ENCODE measurements at regions not wholly inside any gene's neighbourhood (a gene's known extent, or its start where the extent isn't known, plus 50 kb on each side); places are given as distances from the start of the nearest gene placed in this dataset.

DNA sequence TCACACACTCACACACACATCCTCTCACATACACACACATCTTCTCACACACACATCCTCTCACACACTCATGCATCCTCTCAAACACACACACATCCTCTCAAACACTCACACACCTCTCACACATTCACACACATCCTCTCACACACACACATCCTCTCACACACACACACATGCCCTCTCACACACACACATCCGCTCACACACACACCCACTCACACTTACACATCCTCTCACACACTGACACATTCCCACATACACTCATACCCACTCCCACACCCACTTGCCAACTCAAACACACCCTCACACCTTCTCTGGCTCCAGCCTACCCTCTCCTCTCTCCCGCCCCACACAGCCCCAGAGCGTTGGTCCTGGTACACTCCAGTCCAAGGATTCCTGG lies 127.9 kb upstream of the SLC30A5 start (continued):
- TF ChIP-seq, protein P1, sequence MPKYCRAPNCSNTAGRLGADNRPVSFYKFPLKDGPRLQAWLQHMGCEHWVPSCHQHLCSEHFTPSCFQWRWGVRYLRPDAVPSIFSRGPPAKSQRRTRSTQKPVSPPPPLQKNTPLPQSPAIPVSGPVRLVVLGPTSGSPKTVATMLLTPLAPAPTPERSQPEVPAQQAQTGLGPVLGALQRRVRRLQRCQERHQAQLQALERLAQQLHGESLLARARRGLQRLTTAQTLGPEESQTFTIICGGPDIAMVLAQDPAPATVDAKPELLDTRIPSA (CRISPR knock-in tag; IDR thresholded peaks at IDR 0.05; ENCODE audit: borderline replicate concordance), result no peak
- TF ChIP-seq DDIT3 (CRISPR knock-in tag; IDR thresholded peaks at IDR 0.05), result no peak
- TF ChIP-seq SOX13 (IDR thresholded peaks at IDR 0.05), result no peak
- TF ChIP-seq SOX13 (CRISPR knock-in tag; conservative IDR thresholded peaks at IDR 0.05 in 1 of 2, IDR thresholded peaks at IDR 0.05 in 1 of 2), result no peak
- no peak for TF ChIP-seq MAFF (IDR thresholded peaks at IDR 0.05; ENCODE audit: low read depth, low read length)
- no peak for TF ChIP-seq ZSCAN5A (CRISPR knock-in tag; IDR thresholded peaks at IDR 0.05; ENCODE audit: borderline replicate concordance)
- TF ChIP-seq ZSCAN9 (CRISPR knock-in tag; IDR thresholded peaks at IDR 0.05; ENCODE audit: borderline replicate concordance), result no peak
- no peak for TF ChIP-seq SRF (IDR thresholded peaks at IDR 0.05; ENCODE audit: low read depth, low read length)
- TF ChIP-seq ZNF724P (CRISPR knock-in tag; IDR thresholded peaks at IDR 0.05; ENCODE audit: borderline replicate concordance), result no peak
- no peak for TF ChIP-seq FOSL1 (CRISPR knock-in tag; IDR thresholded peaks at IDR 0.05; ENCODE audit: borderline replicate concordance)
- no peak for TF ChIP-seq KLF6 (CRISPR knock-in tag; IDR thresholded peaks at IDR 0.05)

DNA sequence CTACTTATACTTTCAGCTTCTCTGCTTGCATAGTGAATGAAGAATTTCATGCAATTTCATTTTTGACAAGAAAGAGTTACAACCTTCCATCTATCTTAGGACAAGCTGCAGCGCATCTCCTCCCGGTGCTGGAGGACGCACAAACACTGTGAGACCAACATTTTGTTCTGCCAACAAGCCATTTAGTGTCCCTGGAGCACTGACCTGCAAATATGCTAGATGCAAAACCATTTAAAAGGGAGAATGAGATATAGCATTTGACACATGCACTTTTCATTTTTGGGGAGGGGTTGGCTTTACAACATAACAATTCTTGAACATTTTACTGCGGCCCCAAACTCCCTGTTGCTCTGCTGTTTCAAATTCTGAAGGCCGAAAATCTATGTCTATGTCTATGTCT lies 127.2 kb upstream of the SLC30A5 start:
- H3K79me2 ChIP-seq (ENCODE audit: insufficient read depth, low read length), result no peaks in the 10 kb centered on the region
- no peak overlapping the region for H2AFZ ChIP-seq (ENCODE audit: low read length)
- H3K27ac ChIP-seq (ENCODE audit: extremely low read length, insufficient read depth, low read length), result no peak overlapping the region
- no peaks in the 10 kb centered on the region for H4K20me1 ChIP-seq (ENCODE audit: insufficient read depth, low read length)
- in situ Hi-C loops (cut with HindIII; ENCODE audit: extremely low pct_ligation_motif_present, low pct_unique_long_range_greater_than_20kb), result no loop called here
- no peak overlapping the region for H3K4me2 ChIP-seq (ENCODE audit: low read depth, low read length)
- DNase-seq (ENCODE audit: low spot score) (no peak), FAIRE-seq (no peak), ATAC-seq (no peak)
- no peak overlapping the region for H3K9ac ChIP-seq (ENCODE audit: insufficient read depth, low read depth, low read length)
- BruUV-seq (replicated peaks), result no TSS peak
- no peaks in the 10 kb centered on the region for H3K36me3 ChIP-seq (replicated peaks in 1 of 2; ENCODE audit: control insufficient read depth in 1 of 2, insufficient read depth in 2 of 2, low read length in 2 of 2)
- ChIA-PET POLR2A (no interaction called here), CTCF (ENCODE audit: low intra/inter-chr PET ratio, low total read pairs) (no interaction called here)
- H3K4me1 ChIP-seq (ENCODE audit: insufficient read depth, low read length), result peaks cover 11% of the 10 kb centered on the region
- H3K27me3 ChIP-seq (ENCODE audit: control insufficient read depth in 1 of 2, insufficient read depth in 2 of 2, low read length in 2 of 2), result peaks cover 0 to 15% of the 10 kb centered on the region in 2 experiments; a peak in 2 of 5 replicates
- intact Hi-C loops (cut with micrococcal nuclease; ENCODE audit: unreplicated experiment), result no loop called here
- WGBS (ENCODE audit: low lambda C conversion rate), result 61% methylated on average over 5 of the region's 5 CpGs
- H3K9me3 ChIP-seq (ENCODE audit: low read length), result no peaks in the 10 kb centered on the region
- H3K4me3 ChIP-seq (replicated peaks in 1 of 3; ENCODE audit: insufficient read depth in 1 of 3, low read depth in 2 of 3, low read length in 3 of 3), result no peak overlapping the region
- TF ChIP-seq ZNF20 (CRISPR knock-in tag; IDR thresholded peaks at IDR 0.05) (no peak), SMAD1 (CRISPR knock-in tag; IDR thresholded peaks at IDR 0.05; ENCODE audit: borderline replicate concordance, low read depth) (no peak), HDAC6 (IDR thresholded peaks at IDR 0.05; ENCODE audit: low read depth, low read length) (no peak), LCORL (IDR thresholded peaks at IDR 0.05) (no peak), LCORL (CRISPR knock-in tag; IDR thresholded peaks at IDR 0.05) (no peak), SIN3B (IDR thresholded peaks at IDR 0.05; ENCODE audit: low read length) (no peak), TRIM24 (CRISPR knock-in tag; IDR thresholded peaks at IDR 0.05) (no peak), CENPT (CRISPR knock-in tag; IDR thresholded peaks at IDR 0.05; ENCODE audit: low read depth) (no peak), BRCA1 (CRISPR knock-in tag; IDR thresholded peaks at IDR 0.05) (no peak), ZNF768 (CRISPR knock-in tag; IDR thresholded peaks at IDR 0.05) (no peak)

Measured in HepG2 (cell line).